ENCODE measurements at regions not wholly inside any gene's neighbourhood (a gene's known extent, or its start where the extent isn't known, plus 50 kb on each side); places are given as distances from the start of the nearest gene placed in this dataset.

DNA sequence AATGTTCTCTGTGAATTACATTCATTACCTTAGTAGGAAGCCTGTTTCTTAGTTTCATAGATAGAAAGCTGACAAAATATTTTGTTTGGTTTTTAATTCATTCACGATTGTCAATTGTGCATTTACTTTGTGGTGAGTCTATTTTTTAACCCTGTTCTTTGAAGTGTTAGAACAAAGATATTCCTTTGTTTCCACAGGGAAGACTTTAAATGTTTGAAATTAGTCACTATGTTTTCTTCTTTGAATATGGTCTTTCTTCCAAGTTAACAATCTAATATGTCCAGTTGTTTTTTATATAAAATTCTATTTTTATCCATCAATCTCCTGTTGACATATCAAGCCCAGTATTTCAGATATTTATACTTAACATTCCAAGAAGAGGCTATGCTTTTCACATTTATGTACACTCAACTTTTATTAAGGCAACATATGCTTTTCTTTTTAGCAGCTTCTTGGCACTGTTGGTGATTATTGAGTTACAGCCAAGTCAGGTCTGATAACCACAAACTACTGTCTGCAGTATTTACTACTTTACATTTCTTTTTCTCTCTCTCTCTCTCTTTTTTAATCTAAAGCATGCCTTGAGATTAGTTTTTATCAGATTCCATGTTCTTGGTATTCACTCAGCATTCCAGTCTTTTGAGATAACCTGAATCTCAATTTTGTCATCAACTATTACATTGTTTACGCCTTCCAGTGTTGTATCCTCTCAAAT is 812.8 kb upstream of the SLC10A2 start:
- TF ChIP-seq, protein P1, sequence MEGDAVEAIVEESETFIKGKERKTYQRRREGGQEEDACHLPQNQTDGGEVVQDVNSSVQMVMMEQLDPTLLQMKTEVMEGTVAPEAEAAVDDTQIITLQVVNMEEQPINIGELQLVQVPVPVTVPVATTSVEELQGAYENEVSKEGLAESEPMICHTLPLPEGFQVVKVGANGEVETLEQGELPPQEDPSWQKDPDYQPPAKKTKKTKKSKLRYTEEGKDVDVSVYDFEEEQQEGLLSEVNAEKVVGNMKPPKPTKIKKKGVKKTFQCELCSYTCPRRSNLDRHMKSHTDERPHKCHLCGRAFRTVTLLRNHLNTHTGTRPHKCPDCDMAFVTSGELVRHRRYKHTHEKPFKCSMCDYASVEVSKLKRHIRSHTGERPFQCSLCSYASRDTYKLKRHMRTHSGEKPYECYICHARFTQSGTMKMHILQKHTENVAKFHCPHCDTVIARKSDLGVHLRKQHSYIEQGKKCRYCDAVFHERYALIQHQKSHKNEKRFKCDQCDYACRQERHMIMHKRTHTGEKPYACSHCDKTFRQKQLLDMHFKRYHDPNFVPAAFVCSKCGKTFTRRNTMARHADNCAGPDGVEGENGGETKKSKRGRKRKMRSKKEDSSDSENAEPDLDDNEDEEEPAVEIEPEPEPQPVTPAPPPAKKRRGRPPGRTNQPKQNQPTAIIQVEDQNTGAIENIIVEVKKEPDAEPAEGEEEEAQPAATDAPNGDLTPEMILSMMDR (IDR thresholded peaks at IDR 0.05; ENCODE audit: low read length): no peak
- no peak for TF ChIP-seq EZH2 (IDR thresholded peaks at IDR 0.05; ENCODE audit: borderline replicate concordance, low read length)
